Esophagus muscularis mucosa (tissue), 4 donors: ENCODE measurements at regions not wholly inside any gene's neighbourhood (a gene's known extent, or its start where the extent isn't known, plus 50 kb on each side); places are given as distances from the start of the nearest gene placed in this dataset.

Experiments used
- DNase-seq: peaks from one replicate; pipeline ENCODE4 v3.0.0-alpha.2; 2017; ENCODE audit errors: extremely low spot score
- H3K27ac ChIP-seq, 4 donors: fragments of 200-600 bp; sonication (generic); replicated peaks in 1 of 4; 1 replicate in 3 of 4; 2 replicates in 1 of 4; pipeline ENCODE4 v1.5.1; 2016 to 2019; ENCODE audit warnings: mild to moderate bottlenecking in 1 of 4
- H3K27me3 ChIP-seq, 4 donors: fragments of 200-600 bp; sonication (generic); one replicate each; pipeline versions ENCODE4 v1.5.1 to v1.6.0; 2016 to 2019
- H3K36me3 ChIP-seq, 4 donors: fragments of 200-600 bp; sonication (generic); one replicate each; pipeline ENCODE4 v1.5.1; 2016 to 2019
- H3K4me1 ChIP-seq, 4 donors: fragments of 200-600 bp; sonication (generic); one replicate each; pipeline ENCODE4 v1.5.1; 2016 to 2019
- H3K4me3 ChIP-seq, 4 donors: fragments of 200-600 bp; sonication (generic); 1 replicate in 2 of 4; 2 replicates in 2 of 4; pipeline ENCODE4 v1.5.1; 2016 to 2019; ENCODE audit warnings: mild to moderate bottlenecking in 4 of 4, moderate library complexity in 1 of 4
- H3K9me3 ChIP-seq, 4 donors: fragments of 200-600 bp; sonication (generic); 1 replicate in 3 of 4; 2 replicates in 1 of 4; pipeline ENCODE4 v1.5.1; 2016 to 2019
- CTCF ChIP-seq, 3 experiments: fragments of 200-600 bp in 2 of 3; fragments of 450-650 bp in 1 of 3; sonication (generic) in 2 of 3; IDR thresholded peaks; one replicate each; pipeline ENCODE4 v1.5.1; 2017 to 2019; ENCODE audit warnings: antibody characterized with exemption in 3 of 3, mild to moderate bottlenecking in 2 of 3, moderate library complexity in 1 of 3
- EP300 ChIP-seq: sonication (generic); formaldehyde crosslinking; IDR thresholded peaks from one replicate; pipeline ENCODE4 v1.6.1; 2017; ENCODE audit warnings: antibody characterized with exemption
- POLR2A ChIP-seq: fragments of 450-650 bp; IDR thresholded peaks from one replicate; pipeline ENCODE4 v1.6.1; 2017; ENCODE audit warnings: antibody characterized with exemption, moderate library complexity, mild to moderate bottlenecking, low read depth
- POLR2AphosphoS5 ChIP-seq, 2 donors: sonication (generic); formaldehyde crosslinking; IDR thresholded peaks; one replicate each; pipeline ENCODE4 v1.6.1; 2017; ENCODE audit warnings: antibody characterized with exemption in 2 of 2
- WGBS: methylation state at CpG from one replicate; pipeline ENCODE4 v1.1.5; 2018; 5-methylcytosine and 5-hydroxymethylcytosine counted together
- intact Hi-C: fragments of 100-400 bp; cut with DNase I; formaldehyde crosslinking; loops from one replicate; pipeline ENCODE4 v1.15.1; 2023

- intact Hi-C loops = no loop called here
- Histone ChIP-seq H3K36me3 (no peaks in the 10 kb centered on the region), H3K27ac (no peak overlapping the region), H3K4me1 (no peaks in the 10 kb centered on the region), H3K27me3 (no peaks in the 10 kb centered on the region), H3K9me3 (peaks cover 0 to 3% (median 0%) of the 10 kb centered on the region in 4 donors), H3K4me3 (no peak overlapping the region)
- WGBS = 71% methylated on average over 2 of the region's 2 CpGs
- no peak for TF ChIP-seq EP300
- TF ChIP-seq POLR2AphosphoS5 (IDR thresholded peaks at IDR 0.05) = no peak
- TF ChIP-seq POLR2A = no peak
- TF ChIP-seq CTCF (IDR thresholded peaks at IDR 0.05) = no peak
- DNase-seq = no peak
These were observed 485.3 kb downstream of the CDH9 start for GRCh38 chr5:26553079-26553478.

GRCh38 chr5:26543987-26544386, 494.4 kb downstream of the CDH9 start:
- no peaks in the 10 kb centered on the region for H3K27me3 ChIP-seq
- no peaks in the 10 kb centered on the region for H3K9me3 ChIP-seq
- no peaks in the 10 kb centered on the region for H3K36me3 ChIP-seq
- 100% methylated on average over 1 of the region's 1 CpG for WGBS
- DNase-seq = no peak
- no peak overlapping the region for H3K27ac ChIP-seq
- H3K4me1 ChIP-seq = no peaks in the 10 kb centered on the region
- no peak overlapping the region for H3K4me3 ChIP-seq
- TF ChIP-seq POLR2AphosphoS5 (IDR thresholded peaks at IDR 0.05) (no peak), EP300 (no peak), POLR2A (no peak), CTCF (IDR thresholded peaks at IDR 0.05) (no peak)
- intact Hi-C loops = no loop called here

- 38% methylated on average over 1 of the region's 1 CpG for WGBS
- intact Hi-C loops = no loop called here
- Histone ChIP-seq H3K36me3 (no peaks in the 10 kb centered on the region), H3K4me1 (no peaks in the 10 kb centered on the region), H3K4me3 (no peak overlapping the region), H3K27me3 (no peaks in the 10 kb centered on the region), H3K27ac (no peak overlapping the region), H3K9me3 (no peaks in the 10 kb centered on the region)
- DNase-seq = no peak
- no peak for TF ChIP-seq EP300
- TF ChIP-seq CTCF (IDR thresholded peaks at IDR 0.05) = no peak
- no peak for TF ChIP-seq POLR2A
These were observed 500.2 kb downstream of the CDH9 start for GRCh38 chr5:26538226-26538625.

- no peak overlapping the region for H3K27ac ChIP-seq
- H3K4me1 ChIP-seq = no peaks in the 10 kb centered on the region
- H3K27me3 ChIP-seq = no peaks in the 10 kb centered on the region
- TF ChIP-seq EP300 (no peak), POLR2A (no peak), POLR2AphosphoS5 (IDR thresholded peaks at IDR 0.05) (no peak), CTCF (IDR thresholded peaks at IDR 0.05) (no peak)
- no peak overlapping the region for H3K4me3 ChIP-seq
- DNase-seq = no peak
- H3K36me3 ChIP-seq = no peaks in the 10 kb centered on the region
- 58% methylated on average over 3 of the region's 3 CpGs for WGBS
- H3K9me3 ChIP-seq = no peaks in the 10 kb centered on the region
- intact Hi-C loops = no loop called here
These were observed 503.2 kb downstream of the CDH9 start for GRCh38 chr5:26535215-26535614.

- 61% methylated on average over 2 of the region's 2 CpGs for WGBS
- no peak for DNase-seq
- no peaks in the 10 kb centered on the region for H3K4me1 ChIP-seq
- intact Hi-C loops = no loop called here
- no peaks in the 10 kb centered on the region for H3K36me3 ChIP-seq
- H3K9me3 ChIP-seq = peaks cover 0 to under 1% (median 0%) of the 10 kb centered on the region in 4 donors
- no peak overlapping the region for H3K4me3 ChIP-seq
- TF ChIP-seq EP300 (no peak), POLR2A (no peak), POLR2AphosphoS5 (IDR thresholded peaks at IDR 0.05) (no peak), CTCF (IDR thresholded peaks at IDR 0.05) (no peak)
- no peak overlapping the region for H3K27ac ChIP-seq
- no peaks in the 10 kb centered on the region for H3K27me3 ChIP-seq
These were observed 508.1 kb downstream of the CDH9 start for GRCh38 chr5:26530305-26530704.
